ENCODE measurements at regions not wholly inside any gene's neighbourhood (a gene's known extent, or its start where the extent isn't known, plus 50 kb on each side); places are given as distances from the start of the nearest gene placed in this dataset.
"Not testable (repeated sequence)": the region's sequence is repeated elsewhere in the genome, so short reads cannot be mapped to it uniquely, and the experiment has no call there.

DNA sequence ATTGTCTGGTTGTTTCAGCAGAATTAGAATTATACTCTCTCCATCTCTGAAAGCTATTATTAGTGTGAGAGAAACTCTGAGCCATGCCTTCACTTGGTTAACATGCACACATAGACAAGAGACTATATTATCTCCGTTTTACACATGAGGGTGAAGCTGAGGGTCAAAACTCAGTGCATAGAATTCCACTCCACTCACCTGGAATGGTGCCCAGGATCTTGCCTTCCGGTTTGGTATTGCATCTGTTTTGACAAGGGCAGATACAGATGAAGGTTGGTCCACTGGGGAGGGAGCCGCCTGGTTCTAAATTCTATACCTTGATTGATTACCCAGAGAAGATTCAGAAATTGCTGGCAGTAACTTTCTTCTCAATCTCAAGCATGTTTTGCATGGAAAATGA, 149.5 kb upstream of the PELI2 start:
- DNase-seq (ENCODE audit: low read depth in 4 of 4, low spot score in 3 of 4) = no peak

DNA sequence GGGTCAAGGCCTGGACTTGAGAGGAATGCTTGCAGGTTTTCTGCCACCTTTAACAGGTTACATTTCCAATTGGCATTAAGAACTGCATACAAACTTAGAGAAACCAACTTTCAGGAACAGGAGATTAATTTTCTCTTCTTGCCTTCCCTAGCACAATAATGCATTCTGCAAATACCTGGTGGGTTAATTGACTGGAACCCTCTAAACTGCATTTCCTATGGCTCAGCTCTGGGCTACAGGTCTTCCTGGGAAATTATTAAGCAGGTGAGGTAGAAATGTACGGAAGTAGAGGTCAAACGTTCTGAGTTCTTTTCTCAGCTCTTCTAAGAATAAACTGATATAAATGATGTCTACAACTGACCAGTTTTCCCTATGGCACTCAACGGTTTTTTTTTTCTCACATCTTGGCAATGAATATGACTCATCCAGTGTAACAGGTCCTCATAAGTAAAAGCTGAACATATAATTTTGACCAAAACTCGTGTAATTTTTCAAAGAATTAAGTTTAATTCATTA, 144.9 kb upstream of the PELI2 start:
- peak in 2 of 4 donors; percentile 45 to 63 for DNase-seq (ENCODE audit: low read depth in 4 of 4, low spot score in 3 of 4)

GRCh38 chr14:55973911-55974630, 144.1 kb upstream of the PELI2 start:
- no peak for DNase-seq (ENCODE audit: low read depth in 4 of 4, low spot score in 3 of 4)

DNA sequence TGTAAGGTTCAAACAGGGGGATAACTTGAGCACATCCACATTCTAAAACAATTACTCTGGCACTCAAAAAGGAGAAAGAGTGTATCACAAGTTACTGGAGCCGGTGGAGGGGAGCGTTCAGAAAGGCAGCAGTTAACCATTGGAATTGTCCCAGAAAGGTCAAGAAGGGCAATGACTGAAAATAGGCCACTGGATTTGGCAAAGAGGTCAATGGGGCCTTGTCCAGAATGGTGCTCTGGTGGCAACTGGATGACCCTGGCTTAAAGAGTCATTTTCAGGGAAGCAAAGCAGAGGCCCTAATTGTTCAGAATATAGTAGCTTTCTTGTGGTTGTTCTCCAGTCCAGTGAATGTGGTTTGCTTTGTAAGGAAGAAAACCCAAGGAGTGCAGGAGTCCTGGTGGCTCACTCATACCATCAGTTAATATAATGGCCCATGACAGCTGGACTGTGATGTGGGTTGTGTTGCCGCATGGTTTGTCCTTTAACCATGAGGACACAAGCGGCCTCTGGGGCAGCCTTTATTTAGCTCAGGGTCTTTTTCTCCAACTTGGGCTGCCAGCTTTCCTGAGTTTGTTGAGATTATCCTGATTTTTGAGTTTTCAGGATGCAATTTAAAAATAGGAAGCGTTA, 142.8 kb upstream of the PELI2 start:
- no peak for DNase-seq (ENCODE audit: low read depth in 4 of 4, low spot score in 3 of 4)

- no peak for DNase-seq (ENCODE audit: low read depth in 4 of 4, low spot score in 3 of 4)
These were observed 142.0 kb upstream of the PELI2 start for GRCh38 chr14:55976219-55976618.

GRCh38 chr14:55976655-55977054, 141.6 kb upstream of the PELI2 start:
- no peak for DNase-seq (ENCODE audit: low read depth in 4 of 4, low spot score in 3 of 4)

- no peak for DNase-seq (ENCODE audit: low read depth in 4 of 4, low spot score in 3 of 4)
These were observed 140.6 kb upstream of the PELI2 start for GRCh38 chr14:55977392-55978150.

DNA sequence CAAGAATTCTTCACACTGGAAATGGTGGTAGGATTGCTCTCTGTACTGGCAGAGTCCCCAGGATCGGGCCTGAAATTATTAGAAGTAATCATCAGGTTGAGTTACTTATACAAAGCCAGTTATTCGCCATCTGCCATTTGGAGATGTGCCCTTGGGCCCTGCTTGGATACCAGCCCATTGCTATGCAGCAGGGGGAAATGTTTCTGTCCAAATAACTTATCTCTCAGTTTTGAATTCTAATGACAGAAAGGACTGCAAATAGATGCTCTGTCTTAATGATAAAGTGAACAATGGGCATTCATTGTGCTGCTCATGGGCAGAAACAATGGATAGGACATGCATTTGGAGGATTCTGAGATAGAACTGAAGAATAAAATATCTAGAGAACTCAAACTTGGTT, 139.1 kb upstream of the PELI2 start:
- no peak for DNase-seq (ENCODE audit: low read depth in 4 of 4, low spot score in 3 of 4)

DNA sequence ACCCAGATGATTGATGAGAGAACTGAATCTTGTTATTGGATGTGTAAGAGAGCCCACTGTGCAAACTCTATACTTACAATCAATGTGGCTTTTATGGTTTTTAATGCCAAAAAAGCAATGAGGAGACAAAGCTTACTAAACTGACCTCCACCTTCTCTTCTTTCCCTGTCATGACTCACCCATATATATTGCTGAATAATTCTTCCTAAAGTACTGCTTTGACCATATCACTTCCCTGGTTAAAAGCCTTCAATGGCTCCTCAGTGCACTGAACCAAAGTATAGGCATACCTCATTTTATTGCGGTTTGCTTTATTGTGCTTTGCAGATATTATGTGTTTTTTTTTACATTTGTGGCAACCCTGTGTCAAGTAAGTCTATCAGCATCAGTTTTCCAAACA, 138.4 kb upstream of the PELI2 start:
- no peak for DNase-seq (ENCODE audit: low read depth in 4 of 4, low spot score in 3 of 4)

DNA sequence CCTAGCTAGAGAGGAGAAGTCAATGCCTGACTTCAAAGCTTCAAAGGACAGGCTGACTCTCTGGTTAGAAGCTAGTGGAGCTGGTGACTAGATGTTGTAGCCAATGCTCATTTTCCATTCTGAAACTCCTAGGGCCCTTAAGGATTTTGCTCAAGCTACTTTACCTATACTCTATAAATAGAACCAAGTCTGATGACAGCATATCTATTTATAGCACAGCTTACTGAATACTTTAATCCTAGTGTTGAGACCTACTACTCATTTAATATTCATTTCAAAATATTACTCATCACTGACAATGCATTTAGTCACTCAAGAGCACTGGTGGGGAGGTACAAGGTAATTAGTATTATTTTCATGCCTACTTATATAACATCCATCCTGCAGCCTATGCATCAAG, 137.2 kb upstream of the PELI2 start:
- DNase-seq (ENCODE audit: low read depth in 4 of 4, low spot score in 3 of 4) = no peak

DNA sequence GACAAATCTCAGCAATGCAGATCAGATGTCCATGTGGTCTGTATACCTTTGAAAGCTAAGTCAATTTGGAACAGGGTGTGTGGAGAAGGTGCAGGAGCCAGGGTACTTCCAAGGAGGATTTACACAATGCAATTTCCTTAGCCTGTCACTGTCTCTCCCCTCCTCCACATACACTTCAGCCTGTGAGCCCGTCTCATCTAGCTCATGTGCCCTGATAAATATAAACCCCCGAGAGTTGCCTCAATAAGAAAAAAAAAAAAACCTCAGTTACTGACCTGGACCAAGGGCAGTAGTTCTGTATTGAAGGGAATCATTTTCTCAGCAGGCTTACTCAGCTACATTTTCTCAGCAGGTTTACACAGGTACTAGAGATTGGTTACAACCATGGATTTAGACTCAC, 132.1 kb upstream of the PELI2 start:
- no peak for DNase-seq (ENCODE audit: low read depth in 4 of 4, low spot score in 3 of 4)

- DNase-seq (ENCODE audit: low read depth in 4 of 4, low spot score in 3 of 4) = no peak
These were observed 117.4 kb upstream of the PELI2 start for GRCh38 chr14:56000846-56001245.

DNA sequence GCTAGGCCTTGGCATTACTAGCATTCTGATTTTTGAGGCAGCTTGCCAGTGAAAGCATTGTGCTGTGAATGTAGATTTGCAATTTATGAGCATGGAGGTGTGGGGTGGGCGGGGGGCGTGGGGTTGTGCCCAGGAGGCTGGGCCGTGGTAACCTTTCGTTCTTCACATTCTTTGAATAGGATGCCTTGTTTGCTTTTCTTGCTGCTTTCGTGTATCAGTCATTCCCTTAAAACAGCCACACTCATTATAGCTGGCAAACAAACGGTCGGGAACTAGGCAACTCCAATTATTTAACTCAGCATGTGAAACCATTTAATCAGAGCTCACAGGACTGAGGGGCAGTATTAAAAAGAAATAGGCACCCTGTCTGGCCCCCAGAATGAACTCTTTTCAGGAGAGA, 115.9 kb upstream of the PELI2 start:
- DNase-seq (ENCODE audit: low read depth in 4 of 4, low spot score in 3 of 4) = no peak

GRCh38 chr14:56002876-56003625, 115.2 kb upstream of the PELI2 start:
- no peak for DNase-seq (ENCODE audit: low read depth in 4 of 4, low spot score in 3 of 4)

DNA sequence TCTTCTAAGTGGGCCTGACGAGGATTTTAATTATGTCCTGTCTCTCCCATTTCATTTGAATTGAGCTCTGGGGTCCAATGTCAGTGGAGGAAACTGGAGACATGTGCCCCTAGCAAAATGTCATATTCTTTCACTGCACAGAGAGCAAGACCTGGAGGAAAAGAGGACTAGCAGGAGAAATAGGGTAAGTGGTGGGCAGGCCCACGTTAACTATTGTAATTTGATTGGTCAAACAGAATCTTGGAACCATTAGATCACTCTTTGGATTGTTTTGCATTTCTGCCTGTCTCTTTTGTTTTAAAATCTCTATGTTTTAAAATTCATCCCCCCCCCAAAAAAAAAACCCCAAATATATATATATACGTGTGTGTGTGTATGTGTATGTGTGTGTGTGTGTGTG, 113.9 kb upstream of the PELI2 start:
- no peak for DNase-seq (ENCODE audit: low read depth in 4 of 4, low spot score in 3 of 4)

DNA sequence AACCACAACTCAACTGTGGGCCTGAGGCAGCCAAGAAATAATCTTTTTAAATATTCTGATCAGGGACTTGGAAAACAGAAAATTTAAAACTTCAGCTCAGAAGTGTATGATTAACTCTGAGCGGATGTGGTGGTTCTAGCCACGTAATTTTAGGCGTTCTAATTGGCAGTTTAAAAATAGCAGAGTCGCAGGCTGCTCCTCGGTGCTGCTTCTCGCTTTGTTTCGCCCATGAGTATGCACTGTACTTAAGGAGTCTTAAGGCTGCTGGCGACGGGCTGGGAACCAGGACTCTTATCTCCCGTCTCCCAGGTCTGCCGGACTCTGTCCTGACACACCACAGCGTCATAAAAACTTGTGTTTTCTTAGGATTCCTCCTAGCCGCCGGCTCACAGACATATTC, 113.4 kb upstream of the PELI2 start:
- no peak for DNase-seq (ENCODE audit: low read depth in 4 of 4, low spot score in 3 of 4)

DNA sequence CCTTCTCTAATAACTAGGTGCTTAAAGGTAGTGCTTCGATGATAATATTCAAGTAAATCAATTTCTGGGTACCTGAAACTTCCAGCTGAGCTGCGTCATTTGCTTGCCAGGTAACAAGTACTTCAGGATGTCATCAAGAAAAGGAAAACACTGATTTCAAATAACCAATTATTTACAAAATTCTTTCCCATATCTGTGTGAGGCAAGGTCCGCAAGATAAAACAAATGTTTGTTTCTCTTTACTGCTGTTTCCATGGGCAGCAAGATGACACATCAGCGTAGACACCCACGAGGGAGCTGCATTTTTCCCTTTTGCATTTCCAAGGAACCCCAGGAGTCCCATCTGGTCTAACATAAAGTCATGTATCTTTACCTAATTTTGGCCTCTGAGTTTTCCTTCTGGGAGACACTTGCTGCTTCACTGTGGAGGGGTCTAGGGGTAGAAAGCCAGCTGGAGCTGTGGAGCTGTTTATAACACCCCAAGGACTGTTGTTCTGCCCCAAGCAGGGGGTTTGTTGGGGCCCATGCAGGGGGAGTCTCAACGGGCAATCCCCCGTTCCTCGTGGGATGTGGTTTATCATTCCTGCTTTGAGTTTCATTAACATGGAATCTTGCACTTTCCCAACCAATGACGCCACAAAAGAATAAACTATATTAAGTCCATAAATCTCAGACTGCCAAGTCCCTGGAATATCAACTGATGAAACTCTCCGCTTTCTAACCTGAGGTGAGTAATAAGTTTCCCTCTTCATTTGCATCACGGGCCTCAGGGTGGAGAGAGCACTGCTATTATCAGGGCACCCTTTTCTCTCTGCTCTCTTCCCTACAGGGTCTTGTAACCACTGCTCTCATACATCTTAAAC, 112.8 kb upstream of the PELI2 start:
- no peak for DNase-seq (ENCODE audit: low read depth in 4 of 4, low spot score in 3 of 4)

DNA sequence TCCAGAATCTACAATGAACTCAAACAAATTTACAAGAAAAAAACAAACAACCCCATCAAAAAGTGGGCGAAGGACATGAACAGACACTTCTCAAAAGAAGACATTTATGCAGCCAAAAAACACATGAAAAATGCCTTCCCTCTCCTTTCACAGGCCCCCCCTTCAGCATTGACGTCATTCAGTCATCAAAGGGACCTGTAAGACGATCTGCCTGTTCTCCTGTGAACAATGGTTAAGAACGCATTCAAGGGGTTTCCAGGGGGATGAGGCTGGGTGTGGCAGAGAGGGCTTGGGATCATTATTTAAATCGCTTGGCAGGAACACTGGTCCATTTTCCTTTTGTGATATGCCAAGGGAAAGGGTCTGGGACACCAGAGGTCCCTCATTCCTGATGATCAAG, 110.7 kb upstream of the PELI2 start:
- DNase-seq (ENCODE audit: low read depth in 4 of 4, low spot score in 3 of 4) = not testable (repeated sequence)

DNA sequence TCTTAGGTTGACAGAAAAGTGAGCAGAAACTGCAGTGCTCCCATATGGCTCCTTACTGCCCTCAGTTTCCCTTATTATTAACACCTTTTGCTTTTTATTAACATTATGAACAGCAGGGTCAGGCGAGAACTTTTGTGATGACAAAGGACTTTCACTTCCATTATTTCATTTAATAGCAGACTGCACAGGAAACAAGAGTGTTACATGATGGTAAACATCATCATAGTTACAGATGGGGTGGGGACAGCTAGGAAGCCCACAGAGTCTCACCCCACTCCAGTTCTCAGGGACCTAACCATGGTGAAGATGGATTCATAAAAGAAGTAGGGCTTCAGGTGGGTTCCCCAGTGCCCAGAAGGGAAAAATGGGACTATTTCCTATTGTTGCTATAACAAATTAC, 110.1 kb upstream of the PELI2 start:
- no peak for DNase-seq (ENCODE audit: low read depth in 4 of 4, low spot score in 3 of 4)

- DNase-seq (ENCODE audit: low read depth in 4 of 4, low spot score in 3 of 4) = not testable (repeated sequence)
These were observed 109.5 kb upstream of the PELI2 start for GRCh38 chr14:56008661-56009060.

All from left renal pelvis (tissue), 4 donors.